Keratinocyte (primary cell): ENCODE measurements at regions not wholly inside any gene's neighbourhood (a gene's known extent, or its start where the extent isn't known, plus 50 kb on each side); places are given as distances from the start of the nearest gene placed in this dataset.

Experiments
- DNase-seq: peaks from one replicate; pipeline ENCODE4 v3.0.0-alpha.2; 2011; ENCODE audit warnings: low read depth, missing footprints, low spot score
- FAIRE-seq: peaks from 2 replicates; lab custom pipeline; 2011; peaks lifted over from hg19 to GRCh38; lab: Jason Lieb, UNC
- H2AFZ ChIP-seq: 2 replicates; pipeline ENCODE4 v1.6.0; 2012; ENCODE audit warnings: low read length, control low read depth, inconsistent platforms; ENCODE audit not compliant: control insufficient read depth
- H3K27ac ChIP-seq: 2 replicates; pipeline ENCODE4 v1.5.1; 2011; ENCODE audit warnings: low read length; ENCODE audit not compliant: control insufficient read depth, insufficient read depth
- H3K27me3 ChIP-seq: 3 replicates; pipeline ENCODE4 v1.6.0; 2011; ENCODE audit warnings: low read length; ENCODE audit not compliant: control insufficient read depth, insufficient read depth; ENCODE audit errors: extremely low read depth
- H3K36me3 ChIP-seq, 2 experiments: 2 replicates in 1 of 2; 3 replicates in 1 of 2; pipeline ENCODE4 v1.5.1; 2011; ENCODE audit warnings: low read length in 2 of 2, mild to moderate bottlenecking in 1 of 2; ENCODE audit not compliant: control insufficient read depth in 2 of 2, insufficient read depth in 2 of 2; ENCODE audit errors: extremely low read depth in 1 of 2
- H3K4me1 ChIP-seq: 3 replicates; pipeline ENCODE4 v1.5.1; 2011; ENCODE audit warnings: low read length; ENCODE audit not compliant: control insufficient read depth, insufficient read depth; ENCODE audit errors: extremely low read depth
- H3K4me2 ChIP-seq: 3 replicates; pipeline ENCODE4 v1.6.0; 2011; ENCODE audit warnings: low read depth, low read length; ENCODE audit not compliant: control insufficient read depth, insufficient read depth; ENCODE audit errors: extremely low read depth
- H3K4me3 ChIP-seq, 3 experiments: fragments of 200-600 bp in 1 of 3; sonication (generic) in 1 of 3; 2 replicates in 2 of 3; 3 replicates in 1 of 3; pipeline ENCODE4 v1.5.1; 2011 to 2016; ENCODE audit warnings: low read length in 3 of 3, mild to moderate bottlenecking in 3 of 3, control low read depth in 2 of 3, inconsistent platforms in 1 of 3, low read depth in 1 of 3, mixed read lengths in 1 of 3, mixed run types in 1 of 3, moderate library complexity in 1 of 3; ENCODE audit not compliant: control insufficient read depth in 2 of 3, insufficient read depth in 2 of 3; ENCODE audit errors: extremely low read depth in 1 of 3
- H3K79me2 ChIP-seq: 2 replicates; pipeline ENCODE4 v1.6.0; 2012; ENCODE audit warnings: low read length; ENCODE audit not compliant: control insufficient read depth, insufficient read depth
- H3K9ac ChIP-seq: 3 replicates; pipeline ENCODE4 v1.6.0; 2011; ENCODE audit warnings: low read length; ENCODE audit not compliant: control insufficient read depth, insufficient read depth; ENCODE audit errors: extremely low read depth
- H3K9me1 ChIP-seq: 3 replicates; pipeline ENCODE4 v1.6.0; 2011; ENCODE audit warnings: low read length; ENCODE audit not compliant: control insufficient read depth, insufficient read depth; ENCODE audit errors: extremely low read depth
- H3K9me3 ChIP-seq: 2 replicates; pipeline ENCODE4 v1.5.1; 2012; ENCODE audit warnings: low read depth, low read length; ENCODE audit not compliant: control insufficient read depth
- H4K20me1 ChIP-seq: 3 replicates; pipeline ENCODE4 v1.6.0; 2011; ENCODE audit warnings: low read length; ENCODE audit not compliant: control insufficient read depth, insufficient read depth; ENCODE audit errors: extremely low read depth
- EZH2 ChIP-seq: IDR thresholded peaks from one replicate; pipeline ENCODE4 v1.6.1; 2012; ENCODE audit warnings: inconsistent platforms, mild to moderate bottlenecking, low read length, moderate library complexity
- dilution Hi-C: fragments of 300-500 bp; cut with MboI; formaldehyde crosslinking; loops from one replicate; pipeline ENCODE4 v1.7.0; 2020; ENCODE audit warnings: low sequenced_read_pairs; ENCODE audit not compliant: extremely low pct_ligation_motif_present
- TF ChIP-seq, protein P1 (sequence below), 3 experiments: IDR thresholded peaks in 1 of 3; conservative IDR thresholded peaks in 1 of 3; optimal IDR thresholded peaks in 1 of 3; 2 replicates in 2 of 3; 3 replicates in 1 of 3; pipeline versions ENCODE3 to v1.5.1; 2011; ENCODE audit warnings: low read length in 3 of 3, mild to moderate bottlenecking in 3 of 3, moderate library complexity in 2 of 3, control low read depth in 1 of 3, inconsistent platforms in 1 of 3; ENCODE audit not compliant: insufficient read depth in 2 of 3; ENCODE audit errors: extremely low read depth in 1 of 3

DNA sequence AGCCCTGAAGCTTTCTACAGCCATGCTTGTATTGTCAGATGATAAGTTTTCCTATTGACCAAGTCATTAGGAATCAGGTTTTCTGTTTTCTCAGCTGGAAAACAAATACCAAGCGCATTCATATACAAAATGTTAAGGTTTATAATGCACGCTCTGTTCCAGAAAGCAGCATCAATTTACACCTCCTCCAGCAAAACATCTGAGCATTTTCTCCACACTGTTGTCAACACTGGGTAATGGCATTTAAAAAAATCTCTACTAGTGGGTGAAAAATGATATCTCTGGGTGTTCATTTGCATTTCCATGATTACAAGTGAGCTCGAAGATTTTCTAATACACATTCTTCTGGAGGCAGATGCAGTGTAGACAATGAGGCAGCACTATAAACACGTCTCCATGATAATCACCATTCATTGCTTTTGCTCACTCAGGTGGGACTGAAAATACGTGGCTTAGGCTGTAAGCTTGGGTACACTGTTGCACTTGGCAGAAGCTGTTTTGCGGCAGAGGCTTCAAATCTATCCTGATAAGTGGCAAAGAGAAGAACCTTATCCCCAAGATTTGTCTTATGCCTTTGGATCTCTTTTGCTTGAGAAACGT is 114.8 kb upstream of the PLPP4 start:
- H3K9ac ChIP-seq, result no peak overlapping the region
- no peaks in the 10 kb centered on the region for H3K27me3 ChIP-seq
- H3K9me1 ChIP-seq, result no peaks in the 10 kb centered on the region
- DNase-seq (no peak), FAIRE-seq (no peak)
- no peaks in the 10 kb centered on the region for H3K79me2 ChIP-seq
- TF ChIP-seq EZH2, result no peak
- TF ChIP-seq, protein P1, sequence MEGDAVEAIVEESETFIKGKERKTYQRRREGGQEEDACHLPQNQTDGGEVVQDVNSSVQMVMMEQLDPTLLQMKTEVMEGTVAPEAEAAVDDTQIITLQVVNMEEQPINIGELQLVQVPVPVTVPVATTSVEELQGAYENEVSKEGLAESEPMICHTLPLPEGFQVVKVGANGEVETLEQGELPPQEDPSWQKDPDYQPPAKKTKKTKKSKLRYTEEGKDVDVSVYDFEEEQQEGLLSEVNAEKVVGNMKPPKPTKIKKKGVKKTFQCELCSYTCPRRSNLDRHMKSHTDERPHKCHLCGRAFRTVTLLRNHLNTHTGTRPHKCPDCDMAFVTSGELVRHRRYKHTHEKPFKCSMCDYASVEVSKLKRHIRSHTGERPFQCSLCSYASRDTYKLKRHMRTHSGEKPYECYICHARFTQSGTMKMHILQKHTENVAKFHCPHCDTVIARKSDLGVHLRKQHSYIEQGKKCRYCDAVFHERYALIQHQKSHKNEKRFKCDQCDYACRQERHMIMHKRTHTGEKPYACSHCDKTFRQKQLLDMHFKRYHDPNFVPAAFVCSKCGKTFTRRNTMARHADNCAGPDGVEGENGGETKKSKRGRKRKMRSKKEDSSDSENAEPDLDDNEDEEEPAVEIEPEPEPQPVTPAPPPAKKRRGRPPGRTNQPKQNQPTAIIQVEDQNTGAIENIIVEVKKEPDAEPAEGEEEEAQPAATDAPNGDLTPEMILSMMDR (optimal IDR thresholded peaks at IDR 0.05 in 1 of 3, IDR thresholded peaks at IDR 0.05 in 1 of 3, conservative IDR thresholded peaks at IDR 0.05 in 1 of 3; ENCODE audit: extremely low read depth in 1 of 3, insufficient read depth in 2 of 3, low read length in 3 of 3), result no peak
- no peaks in the 10 kb centered on the region for H3K36me3 ChIP-seq
- H2AFZ ChIP-seq, result no peak overlapping the region
- H3K4me1 ChIP-seq, result no peaks in the 10 kb centered on the region
- H3K4me3 ChIP-seq, result no peak overlapping the region
- H3K4me2 ChIP-seq, result no peak overlapping the region
- no peaks in the 10 kb centered on the region for H3K9me3 ChIP-seq
- no peaks in the 10 kb centered on the region for H4K20me1 ChIP-seq
- H3K27ac ChIP-seq, result no peak overlapping the region
- dilution Hi-C loops, result no loop called here

- Histone ChIP-seq H3K27me3 (no peaks in the 10 kb centered on the region), H3K9me3 (no peaks in the 10 kb centered on the region), H3K4me2 (no peak overlapping the region), H3K9ac (no peak overlapping the region), H2AFZ (no peak overlapping the region), H4K20me1 (no peaks in the 10 kb centered on the region), H3K27ac (no peak overlapping the region), H3K4me3 (no peak overlapping the region), H3K36me3 (no peaks in the 10 kb centered on the region), H3K79me2 (no peaks in the 10 kb centered on the region), H3K4me1 (no peaks in the 10 kb centered on the region), H3K9me1 (no peaks in the 10 kb centered on the region)
- FAIRE-seq, result no peak
- dilution Hi-C loops, result no loop called here
- no peak for TF ChIP-seq EZH2
- TF ChIP-seq, protein P1 (optimal IDR thresholded peaks at IDR 0.05 in 1 of 3, IDR thresholded peaks at IDR 0.05 in 1 of 3, conservative IDR thresholded peaks at IDR 0.05 in 1 of 3; ENCODE audit: extremely low read depth in 1 of 3, insufficient read depth in 2 of 3, low read length in 3 of 3), result no peak
- no peak for DNase-seq
Observed at GRCh38 chr10:120345186-120345585, 111.8 kb upstream of the PLPP4 start.
